A204.1 (cell line): ENCODE measurements at regions not wholly inside any gene's neighbourhood (a gene's known extent, or its start where the extent isn't known, plus 50 kb on each side); places are given as distances from the start of the nearest gene placed in this dataset.

Experiments used
- FAIRE-seq: peaks from 2 replicates; lab custom pipeline; 2012; peaks lifted over from hg19 to GRCh38; lab: Jason Lieb, UNC

DNA sequence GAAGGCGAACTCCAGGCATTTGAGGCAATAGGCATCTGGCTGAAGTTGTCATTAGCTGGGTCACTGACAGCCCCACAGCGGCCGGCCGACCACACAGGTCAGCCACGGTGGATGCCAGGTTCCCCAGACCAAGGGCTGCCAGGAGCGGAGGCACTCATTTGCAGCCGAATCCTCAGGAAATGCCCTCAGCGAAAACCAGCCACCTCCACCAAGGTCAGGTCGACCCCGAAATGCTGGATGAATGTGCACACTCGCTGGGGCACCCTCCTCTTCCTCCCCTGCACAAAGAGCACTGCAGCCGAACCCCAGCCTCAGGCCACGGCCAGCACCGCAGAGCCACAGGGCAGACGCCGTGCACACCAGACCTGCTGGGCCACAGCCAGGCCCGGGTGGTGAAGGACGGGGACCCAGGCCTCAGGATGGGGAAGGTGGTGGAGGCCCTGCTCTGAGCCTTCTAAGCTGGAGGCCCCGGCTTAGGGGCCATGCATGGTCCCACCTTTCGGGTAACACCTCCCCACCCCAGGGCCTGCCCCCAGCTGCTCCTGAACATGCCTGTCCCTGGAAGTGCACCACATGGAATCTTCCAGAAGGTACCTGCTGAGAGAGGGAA is 206.0 kb downstream of the BRD1 start:
- FAIRE-seq = no peak

DNA sequence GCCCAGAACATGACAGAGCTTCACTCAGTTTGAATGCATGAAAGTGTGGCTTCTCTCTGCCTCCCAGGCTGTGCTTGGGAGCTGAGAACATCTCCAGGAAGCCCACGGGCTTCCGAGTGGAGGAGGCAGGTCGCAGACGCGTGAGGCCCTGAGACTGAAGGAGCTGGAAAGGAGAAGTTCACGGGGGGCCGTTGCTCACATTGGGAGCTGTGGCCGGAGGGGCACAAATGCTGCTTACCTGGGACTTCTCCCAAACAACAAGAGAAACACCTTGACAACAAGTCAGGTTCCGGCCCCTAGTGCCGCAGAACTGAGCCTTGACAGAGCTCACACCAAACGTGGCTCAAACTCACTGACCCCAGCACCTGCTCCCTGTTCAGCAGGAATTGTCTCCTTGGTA is 207.0 kb downstream of the BRD1 start:
- no peak for FAIRE-seq

DNA sequence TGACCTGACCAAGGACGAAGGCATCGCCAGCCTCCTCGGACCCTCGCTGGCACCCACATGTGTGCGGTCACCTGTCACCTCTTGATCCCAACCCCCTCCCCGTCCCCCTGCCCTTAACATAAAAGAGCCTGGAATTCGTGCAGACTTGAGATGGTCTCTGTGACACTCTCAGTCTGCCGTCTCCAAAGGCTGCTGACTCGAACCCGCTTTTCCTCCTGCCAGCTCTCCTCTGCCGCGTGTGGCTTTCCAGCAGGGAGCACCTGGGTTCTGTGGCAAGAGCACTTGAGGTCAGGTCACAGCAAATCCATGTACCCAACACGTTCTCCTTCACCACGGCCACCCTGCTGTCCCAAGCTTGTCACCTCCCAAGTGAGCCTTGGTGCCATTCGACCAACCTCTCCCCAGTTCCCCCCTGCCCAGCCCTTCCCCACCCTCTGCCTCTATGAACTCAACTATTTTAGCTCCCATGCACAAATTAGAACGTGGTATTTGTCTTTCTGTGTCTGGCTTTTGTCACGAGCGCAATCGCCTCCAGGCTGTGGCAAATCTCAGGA is 207.6 kb downstream of the BRD1 start:
- FAIRE-seq = no peak

DNA sequence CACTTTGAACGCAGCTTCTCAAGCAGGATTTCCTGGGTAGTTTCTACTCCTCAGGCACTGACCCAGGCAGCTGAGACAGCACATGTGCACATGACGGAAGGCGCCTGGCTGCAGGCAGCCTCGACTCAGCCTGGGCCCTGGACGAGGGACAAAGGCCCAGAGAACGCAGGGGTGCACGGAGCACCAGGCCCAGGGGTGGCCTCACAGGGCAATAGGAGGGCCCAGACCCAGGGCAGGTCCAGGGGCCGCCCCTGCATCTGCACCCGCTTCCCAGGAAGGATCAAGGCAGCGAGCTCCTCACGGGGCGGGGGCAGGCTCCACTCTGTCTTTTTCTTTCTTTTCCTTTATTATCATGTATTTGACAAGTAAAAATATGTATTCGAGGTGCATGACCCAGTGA is 208.4 kb downstream of the BRD1 start:
- FAIRE-seq = no peak

DNA sequence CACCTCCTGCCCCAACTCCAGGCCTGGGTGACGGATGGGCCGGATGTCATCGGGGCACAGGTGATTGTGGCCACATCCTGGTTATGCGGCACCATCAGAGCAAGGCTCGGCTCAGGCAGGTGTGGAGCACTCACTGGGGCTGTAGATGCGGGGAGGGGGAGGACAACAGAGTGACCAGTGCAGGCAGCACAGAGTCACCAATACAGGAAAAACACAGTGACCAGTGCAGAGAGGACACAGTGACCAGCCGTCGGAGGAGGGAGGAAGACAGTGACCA is 209.1 kb downstream of the BRD1 start:
- FAIRE-seq = no peak

DNA sequence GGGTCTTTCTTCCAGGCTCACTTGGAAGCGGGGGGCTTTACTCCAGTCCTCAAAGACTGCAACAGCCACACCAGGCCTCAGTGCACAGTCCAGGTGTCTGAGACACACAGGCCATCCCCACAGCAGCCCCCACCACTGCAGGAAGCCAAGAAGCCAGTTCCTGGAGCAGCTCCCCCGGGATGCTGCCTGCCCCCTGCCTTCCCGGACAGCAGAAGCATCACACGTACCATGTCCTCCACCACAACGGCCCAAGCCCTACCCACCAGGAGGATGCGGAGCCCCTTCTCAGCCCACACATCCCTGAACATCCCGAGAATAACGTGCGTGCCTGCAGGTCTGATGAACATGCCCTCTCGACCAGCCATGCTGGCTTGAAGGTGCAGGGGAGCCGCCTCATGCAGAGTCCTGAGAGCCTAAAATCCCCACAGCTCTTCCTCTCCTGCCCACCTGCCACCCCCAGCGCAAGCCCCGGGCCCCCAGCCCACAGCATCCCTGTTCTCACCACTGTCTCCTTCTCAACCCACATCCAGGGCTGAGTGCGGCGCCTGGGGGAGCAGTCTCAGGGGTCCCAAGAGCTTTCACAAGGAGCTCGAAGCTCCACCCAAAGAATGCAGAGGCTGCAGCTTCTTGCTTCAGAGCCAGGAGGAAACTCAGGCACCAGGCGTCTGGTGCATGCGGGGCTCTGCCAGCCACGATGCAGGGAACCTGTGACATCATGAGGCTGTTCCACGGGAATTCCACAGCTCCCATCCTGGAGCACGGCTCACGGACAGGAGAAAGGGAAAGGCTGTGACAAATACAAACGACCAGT is 209.6 kb downstream of the BRD1 start:
- FAIRE-seq = no peak

DNA sequence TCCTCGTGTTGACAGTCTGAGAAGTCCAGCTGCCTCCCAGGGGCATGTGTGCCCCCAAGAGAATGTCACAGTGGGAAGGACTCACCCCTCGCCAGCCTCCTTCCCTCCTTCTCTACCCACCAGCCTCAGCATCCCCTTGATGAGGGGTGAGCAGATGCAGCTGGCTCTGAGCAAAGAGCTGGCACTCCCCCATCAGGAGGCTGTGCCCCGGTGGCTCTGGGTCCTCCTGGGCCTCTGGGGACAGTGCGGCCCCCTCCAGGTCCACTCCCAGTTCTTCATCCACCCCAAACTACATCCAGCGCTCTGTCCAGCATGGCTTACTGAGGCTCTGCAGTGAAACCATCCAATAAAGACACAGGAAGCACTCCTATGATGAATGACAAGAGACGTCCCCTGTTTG is 210.4 kb downstream of the BRD1 start:
- FAIRE-seq = no peak

DNA sequence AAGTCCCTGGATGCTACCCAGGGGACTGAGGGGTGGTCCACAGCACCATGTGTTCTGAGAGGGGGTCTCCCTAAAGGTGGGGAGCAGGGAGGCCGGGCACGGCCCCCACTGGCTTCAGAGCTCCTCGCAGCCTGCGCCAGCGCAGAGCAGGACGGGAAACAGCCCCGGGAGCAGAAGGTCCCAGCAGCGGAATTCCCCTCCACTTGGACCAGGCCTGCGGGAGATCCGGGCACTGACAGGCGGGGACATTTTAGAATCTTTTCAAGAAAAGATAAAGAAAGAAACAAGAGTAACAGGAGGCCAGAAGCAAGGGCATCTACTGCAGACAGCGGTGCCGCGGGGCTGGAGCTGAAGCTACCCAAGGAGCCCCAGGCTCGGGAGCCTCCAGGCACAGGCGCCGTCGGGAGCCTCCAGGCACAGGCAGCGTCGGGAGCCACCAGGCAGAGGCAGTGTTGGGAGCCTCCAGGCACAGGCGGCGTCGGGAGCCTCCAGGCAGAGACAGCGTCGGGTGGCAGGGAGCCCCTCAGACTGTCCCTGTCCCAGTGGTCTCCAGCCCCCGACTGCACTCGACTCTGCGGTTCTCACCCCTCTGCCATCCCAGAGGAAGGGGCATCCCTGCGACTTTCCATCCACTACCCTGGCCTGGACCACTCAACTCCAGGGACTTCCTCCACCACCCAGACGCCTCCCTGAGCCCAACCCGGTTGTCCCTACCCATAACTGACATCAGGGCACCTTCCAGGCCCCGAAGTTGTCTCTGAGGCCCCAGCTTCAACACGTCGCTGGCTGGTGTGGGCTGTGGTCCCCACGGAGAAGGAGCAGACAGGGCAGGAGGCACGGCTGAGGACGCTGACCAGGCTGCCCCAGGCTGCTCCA is 211.1 kb downstream of the BRD1 start:
- no peak for FAIRE-seq

DNA sequence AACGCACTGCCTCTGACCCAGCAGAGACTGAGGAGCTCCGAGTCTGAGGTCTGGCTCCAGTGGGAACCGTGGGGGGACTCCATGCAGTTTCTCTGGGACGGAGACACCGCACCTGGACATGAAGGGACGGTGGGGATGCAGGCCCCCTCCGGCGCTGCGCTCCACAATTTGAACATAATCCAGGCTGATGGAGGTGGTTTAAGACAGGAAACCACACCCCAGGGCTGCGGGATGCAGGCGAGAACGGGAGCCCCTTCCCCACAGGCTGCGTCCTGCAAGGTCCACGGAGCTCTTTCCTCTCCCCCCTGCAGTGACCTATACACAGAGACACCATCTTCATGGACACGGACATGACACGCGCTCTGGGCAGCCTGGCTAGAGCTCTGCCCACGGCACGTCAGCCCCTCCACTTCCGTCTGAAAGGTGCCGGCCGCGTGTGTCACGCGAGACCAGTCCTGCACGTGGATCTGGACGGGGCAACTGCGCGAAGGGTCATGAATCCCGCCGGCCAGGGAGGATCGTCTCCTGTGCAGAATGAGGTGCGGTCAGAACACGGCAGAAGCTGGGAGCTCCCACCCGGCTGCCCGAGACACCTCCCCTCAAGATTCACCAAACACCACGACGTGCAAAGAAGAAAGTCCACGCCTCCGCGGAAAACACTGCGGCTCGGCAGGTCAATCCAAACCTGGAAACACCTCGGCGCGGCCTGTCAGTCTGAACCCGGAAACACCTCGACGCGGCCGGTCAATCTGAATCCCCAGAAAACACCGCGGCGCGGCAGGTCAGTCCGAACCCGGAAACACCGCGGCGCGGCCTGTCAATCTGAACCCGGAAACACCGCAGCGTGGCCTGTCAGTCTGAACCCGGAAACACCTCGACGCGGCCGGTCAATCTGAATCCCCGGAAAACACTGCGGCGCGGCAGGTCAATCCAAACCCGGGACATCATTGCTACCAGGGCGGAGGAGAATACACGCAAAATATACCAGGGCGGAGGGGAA is 212.4 kb downstream of the BRD1 start:
- FAIRE-seq = no peak

DNA sequence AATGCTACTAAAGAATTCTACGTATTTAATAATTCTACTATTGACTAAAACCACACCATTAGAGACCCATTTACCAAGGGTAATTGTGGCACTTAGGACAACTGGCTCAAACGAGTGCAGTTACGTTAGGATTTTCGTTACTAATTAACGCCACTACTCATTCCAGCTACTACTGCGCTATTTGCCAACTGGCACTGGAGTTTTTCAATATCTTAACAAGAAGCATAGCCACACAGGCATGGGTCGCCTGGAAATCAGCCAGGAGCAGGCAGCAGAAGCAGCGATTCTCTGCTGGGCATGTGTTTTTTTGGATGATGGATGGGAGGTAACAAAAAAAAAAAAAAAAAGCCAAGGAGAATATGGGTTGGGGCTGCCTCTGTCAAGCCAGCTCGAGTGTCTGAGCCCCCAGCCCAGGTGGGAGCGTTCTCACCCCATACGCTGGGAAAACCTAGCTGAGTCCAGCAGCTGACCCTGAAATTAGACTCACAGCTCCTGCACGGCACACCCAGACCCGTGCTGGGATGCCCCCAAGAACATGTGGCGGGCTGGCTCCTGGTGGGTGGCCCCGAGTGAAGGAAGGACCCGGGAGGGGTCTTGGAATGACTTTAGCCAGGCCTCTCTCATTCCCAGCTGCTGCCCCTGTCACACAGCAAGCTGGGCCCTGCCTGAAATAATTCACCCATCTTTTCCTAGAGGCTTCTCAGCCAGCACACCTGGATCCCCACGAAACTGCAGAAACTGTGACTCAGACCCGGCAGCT is 214.0 kb downstream of the BRD1 start:
- no peak for FAIRE-seq

DNA sequence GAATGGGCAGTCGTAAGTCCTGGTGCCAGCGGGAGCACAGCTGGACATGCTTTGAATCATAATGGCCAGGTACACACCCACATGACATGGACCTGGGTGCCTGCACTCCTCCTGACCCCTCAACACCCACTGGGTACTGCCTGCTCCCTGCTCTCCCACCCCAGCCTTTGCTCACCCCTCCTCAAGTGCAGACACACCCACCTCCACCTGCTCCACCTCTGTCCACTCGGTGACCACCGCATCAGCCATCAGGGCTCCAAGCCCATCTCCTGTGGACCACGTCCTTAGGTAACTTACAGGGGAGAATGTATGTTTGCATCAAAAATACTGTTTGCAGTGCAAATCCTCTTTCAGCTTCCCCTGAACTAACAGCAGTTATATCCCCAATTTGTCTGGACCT is 214.6 kb downstream of the BRD1 start:
- no peak for FAIRE-seq

DNA sequence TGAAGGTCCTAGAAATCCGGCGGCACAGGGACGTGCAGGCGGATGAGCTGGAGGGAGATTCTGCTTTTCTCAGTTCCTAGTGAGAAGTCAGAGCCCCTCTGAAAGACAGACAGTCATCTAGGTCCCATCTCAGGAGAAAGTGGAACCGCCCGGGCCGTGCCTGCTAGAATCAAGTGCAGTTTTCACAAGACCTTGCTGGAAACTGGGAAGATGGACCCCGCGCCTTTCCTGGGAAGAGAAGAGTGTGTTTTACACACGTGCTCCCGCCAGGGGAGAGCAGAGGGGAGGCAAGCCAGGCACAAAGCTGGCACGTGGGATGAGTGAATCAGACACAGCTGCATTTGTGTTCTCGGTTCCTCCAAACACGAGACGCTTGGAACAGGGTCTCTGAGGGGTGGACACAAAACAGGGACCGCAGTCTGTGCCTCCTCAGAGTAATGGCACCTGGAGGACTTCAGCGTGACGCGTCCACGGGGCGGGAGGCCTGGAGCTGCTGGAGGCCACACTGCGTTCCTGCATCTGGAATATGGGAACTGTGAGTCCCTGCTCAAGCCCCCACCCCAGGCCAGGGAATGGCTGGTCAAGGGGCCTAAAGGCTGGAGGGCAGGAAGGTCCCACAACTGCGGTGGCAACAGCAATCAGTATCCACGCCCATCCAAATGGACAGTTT is 218.3 kb downstream of the BRD1 start:
- no peak for FAIRE-seq

DNA sequence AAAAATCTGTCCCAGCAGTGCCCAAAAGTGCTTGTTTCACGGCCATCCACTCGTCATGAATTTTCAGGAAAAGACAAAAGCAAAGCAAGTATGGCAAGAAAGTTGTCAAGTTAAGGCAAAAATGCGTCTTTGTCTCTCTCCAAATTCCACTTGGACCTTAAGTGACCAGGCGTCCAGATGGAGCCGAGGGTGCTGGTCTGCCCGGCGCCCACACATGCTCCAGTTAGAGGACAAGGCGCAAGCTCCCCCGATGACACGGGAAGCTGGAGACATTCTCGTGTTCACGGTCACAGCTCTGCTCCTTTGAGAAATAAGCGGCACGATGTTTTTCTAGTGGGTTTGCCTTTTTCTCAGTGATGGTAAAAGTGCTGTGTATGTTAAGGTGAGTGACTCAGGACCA is 219.0 kb downstream of the BRD1 start:
- no peak for FAIRE-seq

DNA sequence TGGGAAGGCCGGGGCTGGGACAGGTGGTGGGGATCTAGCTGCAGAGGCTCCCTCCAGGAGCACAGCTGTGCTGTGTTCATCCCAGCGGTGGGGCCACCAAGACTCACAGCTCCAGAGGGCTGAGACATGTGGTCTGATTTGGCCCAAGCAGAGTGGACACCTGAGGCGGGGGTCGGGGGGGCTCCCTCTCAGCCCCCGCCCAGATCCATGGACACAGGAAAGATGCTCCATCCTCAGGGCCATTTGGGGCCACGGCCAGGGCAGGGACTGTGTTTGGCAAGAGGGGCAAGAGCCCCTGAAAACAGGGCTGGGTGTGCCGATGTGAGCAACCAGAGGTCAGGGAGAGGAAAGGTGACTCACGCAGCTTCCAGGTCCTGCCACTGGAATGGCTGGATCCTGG is 219.4 kb downstream of the BRD1 start:
- FAIRE-seq = no peak

DNA sequence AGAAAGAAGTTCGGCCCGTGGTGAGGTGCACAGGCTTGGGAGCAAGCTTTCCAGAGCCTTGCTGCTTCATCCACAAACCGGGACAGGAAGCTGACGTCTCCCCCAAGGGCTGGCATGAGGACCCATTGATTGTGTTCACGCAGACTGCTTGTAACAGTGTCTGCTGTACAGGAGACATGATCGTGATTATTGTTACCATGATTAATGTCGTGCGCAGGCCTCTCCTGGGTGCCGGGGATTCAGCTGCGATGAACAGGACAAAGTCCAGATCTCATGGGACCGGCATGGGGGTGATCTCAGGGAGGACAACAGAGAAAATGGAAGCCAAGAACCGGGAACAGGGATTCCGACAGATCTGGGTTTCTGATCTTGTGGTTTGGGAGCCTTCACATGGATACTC is 219.9 kb downstream of the BRD1 start:
- no peak for FAIRE-seq

DNA sequence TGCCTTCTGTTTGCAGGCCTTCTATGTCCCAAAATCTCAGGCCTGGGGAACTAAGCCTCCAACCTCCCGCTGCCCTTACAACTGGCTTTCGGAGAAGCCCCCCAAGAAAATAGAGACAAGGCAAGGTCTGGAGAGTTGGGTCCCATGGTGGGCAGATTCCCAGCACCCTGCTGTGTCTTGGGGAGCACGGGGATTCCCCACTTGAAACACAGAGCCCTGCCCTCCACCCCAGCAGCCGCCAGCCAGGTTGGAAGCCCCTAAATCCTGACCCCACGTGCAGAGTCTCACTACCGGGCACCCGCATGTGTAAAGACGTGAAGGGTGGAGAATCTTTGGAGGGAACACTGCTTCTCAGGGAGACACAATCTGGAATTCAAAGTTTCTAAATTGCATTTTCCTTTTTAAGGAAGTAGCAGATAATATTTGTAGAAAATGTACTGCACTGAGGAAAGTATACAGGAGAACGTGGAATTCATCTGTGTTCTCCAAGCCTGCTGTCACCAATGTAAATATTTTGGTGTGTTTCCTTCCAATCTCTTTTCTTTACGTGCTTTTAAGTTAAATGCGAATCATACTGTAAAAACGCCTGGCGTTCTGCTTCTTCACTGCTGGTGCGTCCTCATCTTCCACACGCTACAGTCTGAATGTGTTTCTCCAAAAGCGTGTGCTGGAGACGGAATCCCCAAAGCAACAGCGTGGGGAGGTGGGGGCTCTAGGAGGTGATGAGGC is 220.9 kb downstream of the BRD1 start:
- no peak for FAIRE-seq

DNA sequence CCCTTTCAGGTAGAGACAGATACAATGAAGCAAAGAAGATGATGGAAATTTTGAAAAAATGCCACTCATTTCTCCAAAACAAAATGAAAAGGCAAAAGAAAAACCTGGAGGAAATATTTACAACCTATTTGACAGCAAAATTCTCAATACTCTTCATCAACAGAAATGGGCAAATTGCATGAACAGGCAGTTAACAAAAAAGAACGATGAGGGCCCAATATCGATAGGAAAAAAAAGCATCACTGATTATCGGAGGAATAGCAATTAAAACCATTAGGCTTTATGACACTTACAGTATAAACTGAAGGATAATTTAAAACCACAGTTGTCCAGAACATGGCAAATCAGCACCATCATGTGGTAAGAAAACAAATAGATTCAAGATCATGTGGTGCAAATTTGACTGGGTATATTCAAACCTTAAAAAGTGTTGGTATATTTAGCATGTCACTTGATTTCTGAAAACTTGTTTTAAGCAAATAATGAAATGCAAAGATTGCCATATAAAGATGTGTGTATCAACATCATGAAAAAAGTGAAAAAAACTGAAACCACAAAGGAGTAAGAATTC is 222.9 kb downstream of the BRD1 start:
- no peak for FAIRE-seq

DNA sequence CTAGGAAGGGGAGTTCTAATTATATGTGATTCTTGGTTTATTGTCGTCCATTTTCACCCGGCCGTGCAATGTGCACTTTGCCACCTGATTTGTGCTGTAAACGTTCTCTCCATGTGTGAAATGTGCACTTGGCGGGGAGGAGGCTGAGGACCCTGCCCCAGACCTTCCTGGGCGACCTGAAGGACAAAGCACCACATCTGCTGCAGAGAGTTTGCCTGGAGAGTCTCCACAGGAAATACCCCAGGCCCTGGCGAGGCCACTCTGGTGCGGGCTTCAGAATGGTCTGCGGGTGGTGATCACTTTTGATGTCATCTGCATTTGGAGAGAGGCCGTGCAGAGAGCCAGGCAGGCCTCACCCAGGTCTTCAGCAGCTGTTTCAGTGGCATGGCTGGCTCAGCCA is 224.7 kb downstream of the BRD1 start:
- no peak for FAIRE-seq

DNA sequence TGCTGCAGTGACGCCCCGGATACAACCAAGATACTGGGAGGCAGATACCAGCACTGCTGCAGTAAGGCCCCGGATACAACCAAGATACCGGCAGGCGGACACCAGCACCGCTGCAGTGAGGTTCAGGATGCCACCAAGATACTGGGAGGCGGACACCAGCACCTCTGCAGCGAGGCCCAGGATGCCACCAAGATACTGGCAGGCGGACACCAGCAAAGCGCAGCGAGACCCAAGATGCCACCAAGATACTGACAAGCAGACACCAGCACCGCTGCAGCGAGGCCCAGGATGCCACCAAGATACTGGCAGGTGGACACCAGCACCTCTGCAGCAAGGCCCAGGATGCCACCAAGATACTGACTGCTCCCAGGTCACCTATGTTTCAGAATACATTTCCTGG is 225.2 kb downstream of the BRD1 start:
- FAIRE-seq = no peak
